ENCODE measurements at regions not wholly inside any gene's neighbourhood (a gene's known extent, or its start where the extent isn't known, plus 50 kb on each side); places are given as distances from the start of the nearest gene placed in this dataset.
"Not testable (repeated sequence)": the region's sequence is repeated elsewhere in the genome, so short reads cannot be mapped to it uniquely, and the experiment has no call there.

DNA sequence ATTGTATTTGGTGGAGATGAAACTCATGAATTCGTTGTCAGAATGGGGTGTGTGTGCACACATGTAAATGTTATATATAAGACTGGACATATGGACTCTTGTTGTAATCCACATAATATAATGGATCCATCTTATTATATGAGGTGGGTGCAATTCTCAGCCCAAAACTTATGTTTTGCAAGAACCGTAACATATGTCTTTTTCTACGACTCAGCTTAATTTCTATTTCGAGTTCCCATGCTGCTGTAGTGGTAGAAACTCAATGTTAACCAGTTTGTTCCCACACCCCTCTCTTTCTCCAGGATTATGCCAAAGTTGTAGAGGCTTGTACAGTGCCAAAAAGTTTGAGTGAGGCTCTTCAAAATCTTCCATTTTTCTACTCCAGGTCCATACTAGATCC lies 112.5 kb upstream of the SPOPL start:
- DNase-seq (ENCODE audit: low read depth), result no peak

GRCh38 chr2:138390316-138390945 lies 111.1 kb upstream of the SPOPL start:
- peak; percentile 14 for DNase-seq (ENCODE audit: low read depth)

- no peak for DNase-seq (ENCODE audit: low read depth)
These were observed 109.6 kb upstream of the SPOPL start for GRCh38 chr2:138391946-138392345.

DNA sequence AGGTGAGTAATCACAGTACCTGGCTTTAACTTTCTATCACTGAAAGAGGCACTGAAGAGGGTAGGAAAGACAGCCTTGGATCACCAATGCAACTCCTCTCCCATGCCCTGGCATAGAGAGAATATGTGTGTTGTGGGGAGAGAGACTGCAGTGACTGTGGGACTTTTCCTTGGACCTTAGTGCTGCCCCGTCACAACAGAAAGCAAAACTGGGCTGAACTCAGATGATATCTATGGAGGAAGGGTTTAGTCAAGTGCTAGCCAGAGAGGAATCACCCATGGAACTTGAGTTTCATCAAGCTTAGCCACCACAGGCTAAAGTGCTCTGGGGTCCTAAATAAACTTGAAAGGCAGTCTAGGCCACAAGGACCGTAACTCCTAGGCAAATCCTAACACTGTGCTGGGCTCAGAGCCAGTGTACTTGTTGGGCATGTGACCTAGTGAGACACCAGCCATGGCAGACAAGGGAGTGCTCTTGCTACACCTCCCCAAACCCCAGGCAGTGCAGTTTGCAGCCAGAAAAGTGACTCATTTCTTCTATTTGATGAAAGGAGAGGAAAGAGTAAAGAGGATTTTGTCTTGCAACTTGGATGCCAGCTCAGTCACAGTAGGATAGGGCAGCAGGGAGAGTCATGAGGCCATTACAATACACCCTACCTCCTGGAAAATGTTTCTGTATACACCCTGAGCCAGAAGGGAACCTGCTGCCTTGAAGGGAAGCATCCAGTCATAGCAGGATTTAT lies 105.8 kb upstream of the SPOPL start:
- DNase-seq (ENCODE audit: low read depth), result no peak

DNA sequence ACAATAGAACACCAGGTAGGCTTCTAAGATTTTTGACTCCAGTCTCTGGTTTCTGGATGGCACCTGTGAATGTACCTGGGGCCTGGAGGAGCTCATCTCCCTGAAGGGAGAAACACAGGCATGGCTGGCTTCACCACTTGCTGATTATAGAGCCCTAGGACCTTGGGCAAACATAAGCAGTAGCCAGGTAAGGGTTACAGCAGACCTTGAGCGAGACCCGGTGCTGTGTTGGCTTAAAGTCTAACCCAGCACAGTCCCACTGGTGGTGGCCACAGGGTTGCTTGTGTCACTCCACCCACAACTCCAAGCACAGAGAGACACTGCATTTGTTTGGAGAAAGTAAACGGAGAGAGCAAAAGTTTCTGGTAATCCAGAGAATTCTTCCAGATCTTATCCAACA lies 104.7 kb upstream of the SPOPL start:
- no peak for DNase-seq (ENCODE audit: low read depth)

DNA sequence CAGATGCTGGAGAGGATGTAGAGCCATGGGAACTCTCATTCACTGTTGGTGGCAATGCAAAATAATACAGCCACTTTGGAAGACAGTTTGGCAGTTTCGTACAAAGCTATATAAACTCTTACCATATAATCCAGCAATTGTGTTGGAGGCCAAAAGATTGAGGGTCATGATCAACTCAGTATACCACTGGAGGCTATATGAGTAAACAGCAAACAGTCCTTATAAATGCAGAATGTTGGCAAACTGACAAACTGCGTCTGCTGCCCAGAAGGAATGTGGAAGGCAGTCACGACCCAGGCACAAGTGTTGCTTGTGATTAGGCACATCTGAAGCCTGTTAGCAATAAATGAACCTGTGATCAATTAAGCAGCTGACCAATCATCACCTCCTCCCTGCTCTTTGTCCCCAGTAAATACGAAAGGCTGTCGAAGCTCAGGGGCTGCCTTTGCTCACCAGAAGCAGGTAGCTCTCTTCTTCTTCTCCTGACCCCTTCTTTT lies 98.1 kb upstream of the SPOPL start:
- no peak for DNase-seq (ENCODE audit: low read depth)

- DNase-seq (ENCODE audit: low read depth), result no peak
These were observed 87.6 kb upstream of the SPOPL start for GRCh38 chr2:138414014-138414413.

DNA sequence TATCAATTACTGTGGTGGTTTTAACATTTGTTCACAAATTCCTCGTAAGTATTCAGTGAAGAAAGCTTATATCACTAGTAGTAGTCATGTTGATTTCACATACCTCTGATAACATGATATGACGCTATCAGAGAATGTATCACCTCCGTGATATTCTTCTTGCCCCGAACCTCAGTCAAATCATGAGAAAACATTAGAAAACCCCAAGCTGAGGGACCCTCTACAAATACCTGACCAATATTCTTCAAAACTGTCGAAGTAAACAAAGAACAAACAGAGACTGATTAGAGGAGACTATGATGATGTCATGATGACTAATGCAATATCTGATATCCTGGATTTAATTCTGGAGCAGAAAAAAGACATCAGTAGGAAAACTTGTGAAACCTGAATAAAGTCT lies 85.6 kb upstream of the SPOPL start:
- DNase-seq (ENCODE audit: low read depth), result no peak

GRCh38 chr2:138418453-138418852 lies 83.1 kb upstream of the SPOPL start:
- no peak for DNase-seq (ENCODE audit: low read depth)

GRCh38 chr2:138421315-138421970 lies 80.1 kb upstream of the SPOPL start:
- DNase-seq (ENCODE audit: low read depth), result no peak

DNA sequence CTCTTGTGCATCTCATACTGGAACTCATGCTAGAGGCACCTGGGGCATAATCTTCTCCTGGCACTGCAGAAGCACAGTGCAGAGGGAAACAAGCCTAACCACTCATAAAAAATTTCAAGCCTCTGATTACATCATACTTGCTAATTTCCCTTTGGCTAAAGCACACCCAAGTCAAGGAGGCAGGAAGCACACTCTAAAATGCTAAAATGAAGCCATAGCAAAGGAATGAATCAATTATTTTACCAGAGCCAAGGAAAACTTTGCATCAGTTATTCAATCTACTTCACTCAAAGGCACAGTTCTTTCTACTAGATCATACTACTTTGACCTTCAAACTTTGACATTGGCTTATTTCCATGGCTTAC lies 79.6 kb upstream of the SPOPL start:
- no peak for DNase-seq (ENCODE audit: low read depth)

DNA sequence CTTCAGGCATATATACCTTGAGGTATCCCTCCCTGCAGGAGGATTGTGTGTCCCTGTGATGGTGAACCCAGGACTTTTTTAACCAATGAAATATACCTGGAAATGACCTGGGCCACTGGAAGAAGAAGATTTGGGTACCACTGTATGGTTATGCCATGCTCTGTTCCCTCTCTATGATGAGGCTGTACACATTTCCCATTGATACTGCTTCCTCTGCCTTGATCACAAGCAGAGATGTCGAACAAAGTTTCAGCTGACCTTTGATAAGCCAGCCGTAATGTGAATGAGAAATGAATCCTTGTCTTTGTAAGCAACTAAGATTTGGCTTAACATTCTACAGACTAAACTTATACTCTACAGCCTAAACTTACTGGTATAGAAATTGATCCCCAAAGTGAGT lies 78.4 kb upstream of the SPOPL start:
- no peak for DNase-seq (ENCODE audit: low read depth)

- DNase-seq (ENCODE audit: low read depth), result no peak
These were observed 77.8 kb upstream of the SPOPL start for GRCh38 chr2:138423745-138424144.

DNA sequence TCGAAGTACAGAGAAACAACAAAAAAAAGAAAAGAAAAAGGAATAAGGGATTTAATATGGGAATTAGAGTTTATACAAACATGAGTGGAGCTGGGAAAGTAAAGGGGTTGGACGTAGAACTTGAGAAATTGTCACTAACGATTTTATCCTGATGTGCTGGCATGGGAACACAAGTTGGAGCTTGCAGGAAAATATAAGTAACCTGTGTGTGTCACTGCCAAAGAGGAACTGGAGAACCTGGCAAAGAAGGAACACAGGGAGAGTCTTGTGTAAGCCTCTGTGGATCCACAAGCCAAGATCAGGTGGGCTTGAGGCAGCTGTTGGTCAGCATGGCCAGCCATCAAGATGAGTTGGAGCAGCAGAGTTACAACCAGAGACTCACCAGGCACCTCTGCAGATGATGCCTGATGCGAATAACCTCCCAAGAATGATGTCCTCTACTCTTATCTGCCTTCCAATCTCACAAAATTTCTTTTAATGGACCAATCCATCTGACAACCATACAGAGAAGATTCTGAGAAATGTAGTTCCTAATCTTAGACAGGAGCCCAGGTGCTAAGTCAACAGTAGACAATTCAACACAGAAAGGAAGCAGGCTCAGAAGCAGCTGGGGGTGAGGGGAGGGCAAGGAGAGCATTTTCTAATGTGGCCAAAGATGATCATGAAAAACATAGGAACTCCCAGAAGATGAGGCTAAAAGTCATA lies 77.0 kb upstream of the SPOPL start:
- no peak for DNase-seq (ENCODE audit: low read depth)

- DNase-seq (ENCODE audit: low read depth), result not testable (repeated sequence)
These were observed 75.5 kb upstream of the SPOPL start for GRCh38 chr2:138426116-138426515.

- no peak for DNase-seq (ENCODE audit: low read depth)
These were observed 72.7 kb upstream of the SPOPL start for GRCh38 chr2:138428710-138429440.

- no peak for DNase-seq (ENCODE audit: low read depth)
These were observed 71.4 kb upstream of the SPOPL start for GRCh38 chr2:138430181-138430580.

GRCh38 chr2:138432971-138433370 lies 68.6 kb upstream of the SPOPL start:
- DNase-seq (ENCODE audit: low read depth), result no peak

GRCh38 chr2:138433995-138434951 lies 67.3 kb upstream of the SPOPL start:
- no peak for DNase-seq (ENCODE audit: low read depth)

GRCh38 chr2:138435701-138436100 lies 65.9 kb upstream of the SPOPL start:
- DNase-seq (ENCODE audit: low read depth), result no peak

GRCh38 chr2:138439733-138440132 lies 61.8 kb upstream of the SPOPL start:
- DNase-seq (ENCODE audit: low read depth), result no peak

All from forelimb muscle (tissue), 1 donor.